Trophoblast cell (in vitro differentiated cells and primary cell): ENCODE measurements at regions not wholly inside any gene's neighbourhood (a gene's known extent, or its start where the extent isn't known, plus 50 kb on each side); places are given as distances from the start of the nearest gene placed in this dataset.

Experiments
- DNase-seq, 2 donors: peaks; one replicate each; pipeline ENCODE4 v3.0.0-alpha.2; 2016
- H2AFZ ChIP-seq: 2 replicates; pipeline ENCODE4 v1.6.1; 2013; ENCODE audit warnings: low read length, moderate library complexity, mild to moderate bottlenecking; ENCODE audit not compliant: insufficient read depth, poor library complexity
- H2AK5ac ChIP-seq: 2 replicates; pipeline ENCODE4 v1.6.1; 2013; ENCODE audit warnings: mild to moderate bottlenecking, low read length
- H2BK120ac ChIP-seq: 2 replicates; pipeline ENCODE4 v1.6.1; 2013; ENCODE audit warnings: low read length, mild to moderate bottlenecking, moderate library complexity; ENCODE audit not compliant: insufficient read depth, poor library complexity
- H2BK12ac ChIP-seq: 2 replicates; pipeline ENCODE4 v1.6.1; 2013; ENCODE audit warnings: mild to moderate bottlenecking, low read length, moderate library complexity
- H2BK5ac ChIP-seq: 2 replicates; pipeline ENCODE4 v1.6.1; 2013; ENCODE audit warnings: low read length, low read depth, moderate library complexity, mild to moderate bottlenecking; ENCODE audit not compliant: poor library complexity
- H3K14ac ChIP-seq: 2 replicates; pipeline ENCODE4 v1.6.1; 2013; ENCODE audit warnings: mild to moderate bottlenecking, low read length
- H3K18ac ChIP-seq: 2 replicates; pipeline ENCODE4 v1.6.1; 2013; ENCODE audit warnings: mild to moderate bottlenecking, low read length
- H3K23ac ChIP-seq: 2 replicates; pipeline ENCODE4 v1.6.1; 2013; ENCODE audit warnings: low read length
- H3K27ac ChIP-seq: 2 replicates; pipeline ENCODE4 v1.5.1; 2013; ENCODE audit warnings: low read depth, mild to moderate bottlenecking, inconsistent platforms, low read length, moderate library complexity
- H3K27me3 ChIP-seq: 2 replicates; pipeline ENCODE4 v1.6.1; 2013; ENCODE audit warnings: inconsistent platforms, mild to moderate bottlenecking, low read length, moderate library complexity; ENCODE audit not compliant: insufficient read depth
- H3K36me3 ChIP-seq, 2 experiments: 1 replicate in 1 of 2; 2 replicates in 1 of 2; pipeline ENCODE4 v1.6.1; 2013; ENCODE audit warnings: low read length in 2 of 2, mild to moderate bottlenecking in 2 of 2, moderate library complexity in 1 of 2; ENCODE audit not compliant: insufficient read depth in 2 of 2, control insufficient read depth in 1 of 2
- H3K4ac ChIP-seq: 2 replicates; pipeline ENCODE4 v1.6.1; 2013; ENCODE audit warnings: low read depth, mild to moderate bottlenecking, low read length, moderate library complexity
- H3K4me1 ChIP-seq, 2 experiments: 1 replicate in 1 of 2; 2 replicates in 1 of 2; pipeline ENCODE4 v1.6.1; 2013; ENCODE audit warnings: low read length in 2 of 2, mild to moderate bottlenecking in 2 of 2, moderate library complexity in 1 of 2; ENCODE audit not compliant: insufficient read depth in 2 of 2, control insufficient read depth in 1 of 2
- H3K4me2 ChIP-seq: 2 replicates; pipeline ENCODE4 v1.6.1; 2013; ENCODE audit warnings: inconsistent platforms, mild to moderate bottlenecking, low read length, moderate library complexity
- H3K4me3 ChIP-seq: 2 replicates; pipeline ENCODE4 v1.5.1; 2013; ENCODE audit warnings: mild to moderate bottlenecking, low read depth, low read length, inconsistent platforms
- H3K79me1 ChIP-seq: one replicate; pipeline ENCODE4 v1.6.1; 2013; ENCODE audit warnings: low read length
- H3K79me2 ChIP-seq: 2 replicates; pipeline ENCODE4 v1.6.1; 2013; ENCODE audit warnings: low read length, mild to moderate bottlenecking; ENCODE audit not compliant: control insufficient read depth, insufficient read depth, poor library complexity
- H3K9ac ChIP-seq: 2 replicates; pipeline ENCODE4 v1.6.1; 2013; ENCODE audit warnings: mild to moderate bottlenecking, low read length
- H3K9me3 ChIP-seq: 2 replicates; pipeline ENCODE4 v1.6.1; 2013; ENCODE audit warnings: low read depth, mild to moderate bottlenecking, control low read depth, inconsistent platforms, low read length; ENCODE audit not compliant: insufficient read depth
- H4K12ac ChIP-seq: 2 replicates; pipeline ENCODE4 v1.6.1; 2013; ENCODE audit warnings: low read depth, mild to moderate bottlenecking, low read length, moderate library complexity
- H4K8ac ChIP-seq: 2 replicates; pipeline ENCODE4 v1.6.1; 2013; ENCODE audit warnings: low read depth, mild to moderate bottlenecking, low read length, moderate library complexity
- H4K91ac ChIP-seq: one replicate; pipeline ENCODE4 v1.6.1; 2013; ENCODE audit warnings: low read depth, mild to moderate bottlenecking, low read length, moderate library complexity
- WGBS: extraction: QIAGEN DNeasy Blood & Tissue Kit; methylation state at CpG from one replicate; pipeline ENCODE4 v1.1.7; 2013; ENCODE audit warnings: missing lambda C conversion rate; ENCODE audit not compliant: insufficient read length, insufficient coverage; ENCODE audit errors: extremely low coverage; 5-methylcytosine and 5-hydroxymethylcytosine counted together

DNA sequence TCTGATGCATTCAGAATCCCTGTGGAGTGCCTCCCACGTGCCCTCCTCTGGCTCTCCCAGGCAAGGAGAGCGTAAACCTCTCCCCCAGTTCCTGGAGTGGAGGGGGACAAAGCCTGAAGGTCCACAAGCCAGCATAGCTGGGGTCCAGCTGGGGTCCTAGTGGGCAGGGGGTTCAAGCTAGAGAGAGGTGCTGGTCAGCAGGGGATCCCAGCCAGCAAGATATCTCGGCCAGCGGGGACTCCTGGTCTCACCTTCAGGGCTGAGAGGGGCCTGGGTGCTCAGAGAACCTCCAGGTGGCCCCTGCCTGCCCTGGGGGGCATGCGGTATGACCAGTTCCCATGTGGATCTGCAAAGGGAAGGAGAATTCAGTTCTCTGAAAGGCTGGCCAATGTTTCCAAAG lies 413.7 kb downstream of the TCERG1L start:
- Histone ChIP-seq H4K91ac (no peak overlapping the region), H2BK120ac (no peak overlapping the region), H2BK5ac (no peak overlapping the region), H3K23ac (no peak overlapping the region), H4K12ac (no peak overlapping the region), H2BK12ac (no peak overlapping the region), H3K9ac (no peak overlapping the region), H3K14ac (no peak overlapping the region), H3K18ac (no peak overlapping the region), H2AK5ac (no peak overlapping the region), H3K27ac (no peak overlapping the region), H4K8ac (no peak overlapping the region), H3K79me2 (no peaks in the 10 kb centered on the region), H3K4ac (no peak overlapping the region), H3K9me3 (no peaks in the 10 kb centered on the region), H3K36me3 (no peaks in the 10 kb centered on the region), H3K79me1 (peaks cover 2% of the 10 kb centered on the region), H3K4me2 (no peak overlapping the region), H3K4me3 (no peak overlapping the region), H3K4me1 (peaks cover 2% of the 10 kb centered on the region in 2 experiments), H2AFZ (no peak overlapping the region), H3K27me3 (no peaks in the 10 kb centered on the region)
- no peak for DNase-seq
- WGBS: no CpG with 5 or more reads among the region's 5 CpGs

DNA sequence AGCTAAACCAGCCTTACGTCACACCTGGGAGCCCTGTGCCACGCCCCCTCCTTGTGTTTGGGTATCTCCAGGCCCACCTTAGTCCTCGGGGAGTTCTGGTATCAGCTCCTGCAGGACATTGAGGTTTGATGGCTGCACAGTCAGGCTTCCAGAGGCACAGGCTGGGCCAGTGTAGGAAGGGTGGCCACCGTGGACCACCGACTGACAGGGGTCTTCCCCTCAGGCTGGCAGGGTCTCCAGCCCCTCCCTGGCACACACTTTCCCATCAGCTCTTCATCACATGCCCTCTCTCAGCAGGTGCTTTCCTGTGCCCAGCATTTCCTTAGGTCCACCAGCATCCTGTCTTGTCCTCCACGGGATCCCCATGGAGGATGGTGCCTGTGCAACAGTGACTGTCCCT lies 413.1 kb downstream of the TCERG1L start:
- Histone ChIP-seq H2BK5ac (no peak overlapping the region), H3K23ac (no peak overlapping the region), H3K4me3 (no peak overlapping the region), H3K9me3 (no peaks in the 10 kb centered on the region), H3K79me2 (no peaks in the 10 kb centered on the region), H3K14ac (no peak overlapping the region), H3K79me1 (peaks cover 2% of the 10 kb centered on the region), H2BK12ac (no peak overlapping the region), H3K4me1 (peaks cover 2% of the 10 kb centered on the region in 2 experiments), H4K8ac (no peak overlapping the region), H3K18ac (no peak overlapping the region), H2BK120ac (no peak overlapping the region), H3K27me3 (no peaks in the 10 kb centered on the region), H3K36me3 (no peaks in the 10 kb centered on the region), H3K4ac (no peak overlapping the region), H3K9ac (no peak overlapping the region), H2AK5ac (no peak overlapping the region), H2AFZ (no peak overlapping the region), H3K4me2 (no peak overlapping the region), H3K27ac (no peak overlapping the region), H4K12ac (no peak overlapping the region), H4K91ac (no peak overlapping the region)
- WGBS: no CpG with 5 or more reads among the region's 6 CpGs
- no peak for DNase-seq

DNA sequence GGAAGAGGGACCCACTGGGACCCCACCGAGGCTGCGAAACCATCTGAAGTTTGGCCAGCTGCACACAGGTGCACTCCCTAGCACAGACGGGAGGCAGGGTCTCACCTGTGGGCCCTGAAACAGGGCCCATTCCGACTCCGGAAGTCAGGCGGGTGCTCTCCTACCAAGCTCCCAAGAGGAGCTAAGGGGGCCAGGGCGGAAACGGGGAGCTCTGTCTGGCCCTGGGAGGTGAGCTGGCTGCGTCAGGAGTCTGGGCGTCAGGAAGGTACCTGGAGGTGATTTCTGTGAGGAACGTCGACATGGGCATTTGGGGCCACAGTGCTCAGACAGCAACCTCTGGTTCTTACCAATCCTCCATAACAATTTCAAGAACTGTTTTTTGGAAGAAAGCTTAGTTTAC lies 411.7 kb downstream of the TCERG1L start:
- no CpG with 5 or more reads among the region's 12 CpGs for WGBS
- Histone ChIP-seq H3K23ac (no peak overlapping the region), H4K91ac (no peak overlapping the region), H3K27ac (no peak overlapping the region), H3K4me3 (no peak overlapping the region), H2BK12ac (no peak overlapping the region), H3K27me3 (no peaks in the 10 kb centered on the region), H3K79me2 (no peaks in the 10 kb centered on the region), H2BK5ac (no peak overlapping the region), H3K18ac (no peak overlapping the region), H3K36me3 (no peaks in the 10 kb centered on the region), H2AFZ (no peak overlapping the region), H3K79me1 (peaks cover 2% of the 10 kb centered on the region), H3K4me2 (no peak overlapping the region), H3K9ac (no peak overlapping the region), H3K14ac (no peak overlapping the region), H2BK120ac (no peak overlapping the region), H4K12ac (no peak overlapping the region), H3K9me3 (peaks cover 3% of the 10 kb centered on the region), H4K8ac (no peak overlapping the region), H3K4me1 (peaks cover 2 to 5% of the 10 kb centered on the region in 2 experiments), H2AK5ac (no peak overlapping the region), H3K4ac (no peak overlapping the region)
- DNase-seq: no peak

DNA sequence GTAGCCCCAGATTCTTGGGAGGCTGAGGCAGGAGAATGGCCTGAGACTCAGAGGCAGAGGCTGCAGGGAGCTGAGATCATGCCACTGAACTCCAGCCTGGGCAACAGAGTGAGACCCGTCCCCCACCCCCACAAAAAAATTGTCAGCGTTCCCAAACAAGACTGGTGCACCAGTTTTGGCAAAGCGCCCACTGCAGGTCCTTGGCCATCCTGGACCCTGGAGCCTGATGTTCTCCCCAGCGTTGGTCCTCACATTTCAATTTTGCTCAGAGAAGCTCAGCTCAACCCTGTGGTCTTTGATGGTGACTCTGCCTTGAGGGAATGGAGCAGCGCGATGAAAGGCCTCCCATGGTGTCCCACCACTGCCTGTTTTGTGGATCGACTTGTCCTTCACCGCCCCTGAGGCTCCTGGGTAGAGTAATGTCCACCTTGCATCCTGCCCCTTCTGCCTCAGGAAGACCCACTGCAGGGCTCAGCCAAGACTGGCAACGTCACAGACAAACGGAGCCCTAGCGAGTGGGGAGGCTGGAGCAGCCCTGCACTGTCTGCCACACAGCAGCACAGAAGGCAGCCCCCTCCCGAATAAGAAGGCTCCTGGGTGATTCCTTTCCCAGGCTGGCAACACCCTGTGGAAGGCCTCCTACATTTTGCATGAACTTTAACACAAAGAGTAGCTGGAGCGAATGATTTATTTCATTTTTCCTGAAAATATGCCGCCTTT lies 410.9 kb downstream of the TCERG1L start:
- H3K27me3 ChIP-seq: no peaks in the 10 kb centered on the region
- peaks cover 2% of the 10 kb centered on the region for H3K79me1 ChIP-seq
- no peak overlapping the region for H3K9ac ChIP-seq
- WGBS: no CpG with 5 or more reads among the region's 14 CpGs
- H3K14ac ChIP-seq: no peak overlapping the region
- H3K9me3 ChIP-seq: peaks cover 3% of the 10 kb centered on the region
- no peaks in the 10 kb centered on the region for H3K79me2 ChIP-seq
- H3K36me3 ChIP-seq: no peaks in the 10 kb centered on the region
- H4K91ac ChIP-seq: no peak overlapping the region
- H4K8ac ChIP-seq: no peak overlapping the region
- no peak overlapping the region for H2AFZ ChIP-seq
- no peak overlapping the region for H3K4me3 ChIP-seq
- H2BK5ac ChIP-seq: no peak overlapping the region
- no peak overlapping the region for H3K23ac ChIP-seq
- no peak overlapping the region for H3K18ac ChIP-seq
- no peak overlapping the region for H3K4me2 ChIP-seq
- no peak overlapping the region for H2BK120ac ChIP-seq
- H3K4ac ChIP-seq: no peak overlapping the region
- H2BK12ac ChIP-seq: no peak overlapping the region
- no peak overlapping the region for H3K27ac ChIP-seq
- H2AK5ac ChIP-seq: no peak overlapping the region
- H4K12ac ChIP-seq: no peak overlapping the region
- no peak for DNase-seq
- H3K4me1 ChIP-seq: peaks cover 6 to 8% of the 10 kb centered on the region in 2 experiments
